ENCODE measurements at regions not wholly inside any gene's neighbourhood (a gene's known extent, or its start where the extent isn't known, plus 50 kb on each side); places are given as distances from the start of the nearest gene placed in this dataset.
"Not testable (repeated sequence)": the region's sequence is repeated elsewhere in the genome, so short reads cannot be mapped to it uniquely, and the experiment has no call there.

DNA sequence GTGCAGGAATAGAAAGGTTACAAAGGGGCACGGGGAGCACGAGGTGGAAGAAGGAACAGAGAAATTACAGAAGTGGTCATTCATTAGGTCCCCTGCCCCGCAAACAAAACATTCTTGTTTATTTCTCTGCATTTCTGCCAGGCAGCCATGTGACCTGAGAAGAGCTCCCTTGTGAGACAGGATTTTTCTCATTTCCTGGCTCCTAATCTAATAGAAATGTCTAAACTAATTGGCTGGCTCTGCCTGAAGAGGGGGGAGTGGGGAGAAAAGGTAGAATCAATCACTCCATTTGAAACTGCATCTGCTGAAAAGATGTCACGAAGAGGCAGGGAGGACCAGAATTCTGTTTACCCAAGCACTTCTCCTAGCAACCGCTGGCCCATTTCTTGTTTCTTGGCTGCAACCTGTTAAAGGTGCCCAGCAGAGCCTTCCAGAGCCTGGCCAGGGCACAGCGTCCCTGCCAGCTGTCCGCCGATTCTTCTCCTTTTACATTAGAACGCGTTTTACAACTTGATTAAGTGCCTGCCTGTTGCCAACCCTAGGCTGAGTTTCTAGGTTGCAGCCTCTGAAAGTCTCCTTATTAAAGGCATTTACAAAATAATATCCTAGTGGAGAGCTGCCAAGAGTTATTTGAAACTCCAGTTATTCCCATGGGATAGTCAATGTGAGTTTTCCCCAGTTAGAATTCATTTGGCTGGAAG lies 1227.6 kb downstream of the TYW1 start:
- no peak overlapping the region for H2BK5ac ChIP-seq (ENCODE audit: low read length)
- no peak overlapping the region for H3K4me2 ChIP-seq (ENCODE audit: low read length)
- no peak for DNase-seq
- H3K79me2 ChIP-seq (ENCODE audit: control insufficient read depth, insufficient read depth, low read length), result no peaks in the 10 kb centered on the region
- no peaks in the 10 kb centered on the region for H3K36me3 ChIP-seq (ENCODE audit: control insufficient read depth, insufficient read depth, low read length)
- H2AK5ac ChIP-seq (ENCODE audit: low read length), result no peak overlapping the region
- H3K56ac ChIP-seq (ENCODE audit: low read length), result no peak overlapping the region
- no CpG with 5 or more reads among the region's 10 CpGs for WGBS (ENCODE audit: extremely low coverage, insufficient coverage, low lambda C conversion rate)
- no peaks in the 10 kb centered on the region for H3K27me3 ChIP-seq (ENCODE audit: insufficient read depth, low read length, poor library complexity)
- no peak overlapping the region for H3K27ac ChIP-seq (ENCODE audit: low read depth, low read length)
- no peak overlapping the region for H2BK15ac ChIP-seq (replicated peaks; ENCODE audit: low read depth)
- H3K4ac ChIP-seq (ENCODE audit: low read depth, low read length), result no peak overlapping the region
- no peak overlapping the region for H3K9ac ChIP-seq (ENCODE audit: low read length)
- no peak overlapping the region for H4K5ac ChIP-seq (ENCODE audit: low read length)
- no peak overlapping the region for H3K23ac ChIP-seq (ENCODE audit: low read length)
- no peak overlapping the region for H3K4me3 ChIP-seq (ENCODE audit: low read length)
- no peaks in the 10 kb centered on the region for H3K79me1 ChIP-seq (ENCODE audit: low read length)
- H2BK120ac ChIP-seq (ENCODE audit: low read depth, low read length), result no peak overlapping the region
- H3K18ac ChIP-seq (ENCODE audit: low read length), result no peak overlapping the region
- H3K4me1 ChIP-seq (ENCODE audit: control insufficient read depth, low read depth, low read length), result no peaks in the 10 kb centered on the region
- H4K8ac ChIP-seq (ENCODE audit: low read depth, low read length), result no peak overlapping the region

DNA sequence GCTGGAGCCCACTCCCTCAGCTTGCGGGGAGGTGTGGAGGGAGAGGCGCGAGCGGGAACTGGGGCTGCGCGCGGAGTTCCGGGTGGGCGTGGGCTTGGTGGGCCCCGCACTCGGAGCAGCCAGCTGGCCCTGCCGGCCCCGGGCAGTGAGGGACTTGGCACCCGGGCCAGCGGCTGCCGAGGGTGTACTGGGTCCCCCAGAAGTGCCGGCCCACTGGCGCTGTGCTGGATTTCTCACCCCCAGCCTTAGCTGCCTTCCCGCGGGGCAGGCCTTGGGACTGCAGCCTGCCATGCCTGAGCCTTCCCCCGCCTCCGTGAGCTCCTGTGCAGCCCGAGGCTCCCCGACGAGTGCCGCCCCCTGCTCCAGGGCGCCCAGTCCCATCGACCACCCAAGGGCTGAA lies 1234.4 kb downstream of the TYW1 start:
- DNase-seq; H2BK15ac ChIP-seq (replicated peaks; ENCODE audit: low read depth); H3K4ac ChIP-seq (ENCODE audit: low read depth, low read length); H3K36me3 ChIP-seq (ENCODE audit: control insufficient read depth, insufficient read depth, low read length); H3K79me1 ChIP-seq (ENCODE audit: low read length); H3K4me1 ChIP-seq (ENCODE audit: control insufficient read depth, low read depth, low read length); H3K4me2 ChIP-seq (ENCODE audit: low read length); H2AK5ac ChIP-seq (ENCODE audit: low read length); H3K9ac ChIP-seq (ENCODE audit: low read length); H4K5ac ChIP-seq (ENCODE audit: low read length); H3K4me3 ChIP-seq (ENCODE audit: low read length); H3K27me3 ChIP-seq (ENCODE audit: insufficient read depth, low read length, poor library complexity); H2BK5ac ChIP-seq (ENCODE audit: low read length); H3K18ac ChIP-seq (ENCODE audit: low read length); H4K8ac ChIP-seq (ENCODE audit: low read depth, low read length); H2BK120ac ChIP-seq (ENCODE audit: low read depth, low read length); H3K23ac ChIP-seq (ENCODE audit: low read length); H3K56ac ChIP-seq (ENCODE audit: low read length); H3K79me2 ChIP-seq (ENCODE audit: control insufficient read depth, insufficient read depth, low read length); H3K27ac ChIP-seq (ENCODE audit: low read depth, low read length): not testable (repeated sequence)
- WGBS (ENCODE audit: extremely low coverage, insufficient coverage, low lambda C conversion rate), result no CpG with 5 or more reads among the region's 28 CpGs

DNA sequence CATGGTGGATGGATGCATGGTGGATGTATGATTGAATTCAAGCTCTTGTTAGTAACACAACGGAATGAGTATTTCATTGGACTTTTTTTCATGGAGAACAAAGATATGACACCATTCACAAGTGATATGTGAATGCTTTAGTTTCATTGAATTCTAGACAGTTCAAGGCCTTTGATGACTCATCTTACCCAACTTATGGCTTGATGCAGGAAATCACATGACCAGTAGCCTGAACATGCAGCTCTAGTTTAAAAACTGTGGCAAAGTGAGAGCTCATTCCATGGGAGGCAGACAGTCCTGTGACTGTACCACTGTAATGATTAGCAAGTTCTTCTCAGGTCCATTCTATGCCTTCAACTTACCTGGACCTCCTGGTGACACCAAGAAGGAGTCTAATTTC lies 1239.3 kb downstream of the TYW1 start:
- H4K5ac ChIP-seq (ENCODE audit: low read length), result no peak overlapping the region
- no CpG with 5 or more reads among the region's 1 CpG for WGBS (ENCODE audit: extremely low coverage, insufficient coverage, low lambda C conversion rate)
- no peak overlapping the region for H3K18ac ChIP-seq (ENCODE audit: low read length)
- no peaks in the 10 kb centered on the region for H3K4me1 ChIP-seq (ENCODE audit: control insufficient read depth, low read depth, low read length)
- no peaks in the 10 kb centered on the region for H3K79me2 ChIP-seq (ENCODE audit: control insufficient read depth, insufficient read depth, low read length)
- H2BK5ac ChIP-seq (ENCODE audit: low read length), result no peak overlapping the region
- no peak overlapping the region for H3K9ac ChIP-seq (ENCODE audit: low read length)
- no peaks in the 10 kb centered on the region for H3K79me1 ChIP-seq (ENCODE audit: low read length)
- H3K4me2 ChIP-seq (ENCODE audit: low read length), result no peak overlapping the region
- no peak overlapping the region for H3K56ac ChIP-seq (ENCODE audit: low read length)
- H2BK120ac ChIP-seq (ENCODE audit: low read depth, low read length), result no peak overlapping the region
- no peak overlapping the region for H3K4me3 ChIP-seq (ENCODE audit: low read length)
- no peak overlapping the region for H3K23ac ChIP-seq (ENCODE audit: low read length)
- no peak overlapping the region for H3K4ac ChIP-seq (ENCODE audit: low read depth, low read length)
- no peak overlapping the region for H2BK15ac ChIP-seq (replicated peaks; ENCODE audit: low read depth)
- H2AK5ac ChIP-seq (ENCODE audit: low read length), result no peak overlapping the region
- no peaks in the 10 kb centered on the region for H3K27me3 ChIP-seq (ENCODE audit: insufficient read depth, low read length, poor library complexity)
- DNase-seq, result no peak
- H4K8ac ChIP-seq (ENCODE audit: low read depth, low read length), result no peak overlapping the region
- no peaks in the 10 kb centered on the region for H3K36me3 ChIP-seq (ENCODE audit: control insufficient read depth, insufficient read depth, low read length)
- no peak overlapping the region for H3K27ac ChIP-seq (ENCODE audit: low read depth, low read length)

DNA sequence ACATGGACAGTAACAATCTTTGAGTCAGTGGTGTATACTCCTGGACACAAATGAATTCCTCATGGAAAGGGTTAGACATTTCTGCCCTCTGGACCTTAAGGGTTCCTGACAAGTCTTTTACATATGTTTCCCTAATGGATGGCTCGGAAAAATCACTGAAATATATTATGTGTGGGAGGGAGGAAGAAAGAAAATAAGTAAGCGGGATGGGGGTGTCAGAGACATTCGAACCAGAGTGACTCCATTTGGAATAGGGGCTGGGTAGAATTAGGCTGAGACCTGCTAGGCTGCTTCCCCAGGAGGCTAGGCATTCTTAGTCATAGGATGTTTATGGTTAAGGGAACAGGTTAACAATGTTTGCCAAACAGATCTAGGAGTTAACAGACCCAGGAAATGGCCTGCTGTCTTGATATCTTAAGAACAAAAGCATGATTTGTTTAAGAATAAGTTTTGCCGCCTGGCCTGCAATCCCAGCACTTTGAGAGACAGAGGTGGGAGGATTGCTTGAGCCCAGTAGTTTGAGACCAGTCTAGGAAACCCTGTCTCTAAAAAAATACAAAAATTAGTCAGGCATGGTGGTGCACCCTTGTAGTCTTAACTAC lies 1241.7 kb downstream of the TYW1 start:
- no CpG with 5 or more reads among the region's 4 CpGs for WGBS (ENCODE audit: extremely low coverage, insufficient coverage, low lambda C conversion rate)
- Histone ChIP-seq H3K4me1 (ENCODE audit: control insufficient read depth, low read depth, low read length) (no peaks in the 10 kb centered on the region), H2AK5ac (ENCODE audit: low read length) (no peak overlapping the region), H3K56ac (ENCODE audit: low read length) (no peak overlapping the region), H3K4me2 (ENCODE audit: low read length) (no peak overlapping the region), H3K9ac (ENCODE audit: low read length) (no peak overlapping the region), H3K4me3 (ENCODE audit: low read length) (no peak overlapping the region), H3K27ac (ENCODE audit: low read depth, low read length) (peak overlapping the region; percentile 54), H3K79me2 (ENCODE audit: control insufficient read depth, insufficient read depth, low read length) (no peaks in the 10 kb centered on the region), H2BK15ac (replicated peaks; ENCODE audit: low read depth) (peak overlapping the region; percentile 2), H3K23ac (ENCODE audit: low read length) (no peak overlapping the region), H3K18ac (ENCODE audit: low read length) (no peak overlapping the region), H4K8ac (ENCODE audit: low read depth, low read length) (no peak overlapping the region), H3K27me3 (ENCODE audit: insufficient read depth, low read length, poor library complexity) (no peaks in the 10 kb centered on the region), H3K36me3 (ENCODE audit: control insufficient read depth, insufficient read depth, low read length) (no peaks in the 10 kb centered on the region), H3K79me1 (ENCODE audit: low read length) (no peaks in the 10 kb centered on the region), H2BK5ac (ENCODE audit: low read length) (peak overlapping the region; percentile 59), H3K4ac (ENCODE audit: low read depth, low read length) (no peak overlapping the region), H2BK120ac (ENCODE audit: low read depth, low read length) (no peak overlapping the region), H4K5ac (ENCODE audit: low read length) (no peak overlapping the region)
- DNase-seq, result peak; percentile 74

DNA sequence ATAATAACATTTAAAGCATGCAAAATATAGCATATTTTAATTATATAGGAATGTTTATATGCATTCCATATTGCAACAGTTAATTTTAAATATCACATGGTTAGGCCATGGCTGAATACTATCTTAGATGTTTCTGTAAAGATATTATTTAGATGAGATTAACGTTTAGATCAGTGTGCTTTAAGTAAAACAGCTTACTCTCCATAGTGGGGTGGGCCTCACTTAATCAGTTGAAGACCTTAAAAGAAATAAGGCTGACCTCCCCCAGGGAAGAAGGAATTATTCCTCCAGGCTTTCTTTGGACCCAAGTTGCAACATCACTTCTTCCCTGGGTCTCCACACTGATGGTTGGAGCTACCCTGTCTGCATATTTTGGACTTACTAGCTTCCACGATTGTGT lies 1246.5 kb downstream of the TYW1 start:
- Histone ChIP-seq H3K4me1 (ENCODE audit: control insufficient read depth, low read depth, low read length) (peaks cover 2% of the 10 kb centered on the region), H2AK5ac (ENCODE audit: low read length) (no peak overlapping the region), H3K9ac (ENCODE audit: low read length) (no peak overlapping the region), H2BK15ac (replicated peaks; ENCODE audit: low read depth) (no peak overlapping the region), H3K79me1 (ENCODE audit: low read length) (no peaks in the 10 kb centered on the region), H4K5ac (ENCODE audit: low read length) (no peak overlapping the region), H4K8ac (ENCODE audit: low read depth, low read length) (no peak overlapping the region), H3K79me2 (ENCODE audit: control insufficient read depth, insufficient read depth, low read length) (no peaks in the 10 kb centered on the region), H3K4me2 (ENCODE audit: low read length) (no peak overlapping the region), H3K27me3 (ENCODE audit: insufficient read depth, low read length, poor library complexity) (no peaks in the 10 kb centered on the region), H3K56ac (ENCODE audit: low read length) (no peak overlapping the region), H3K4me3 (ENCODE audit: low read length) (no peak overlapping the region), H3K18ac (ENCODE audit: low read length) (no peak overlapping the region), H3K23ac (ENCODE audit: low read length) (no peak overlapping the region), H2BK5ac (ENCODE audit: low read length) (no peak overlapping the region), H2BK120ac (ENCODE audit: low read depth, low read length) (no peak overlapping the region), H3K27ac (ENCODE audit: low read depth, low read length) (no peak overlapping the region), H3K4ac (ENCODE audit: low read depth, low read length) (no peak overlapping the region), H3K36me3 (ENCODE audit: control insufficient read depth, insufficient read depth, low read length) (no peaks in the 10 kb centered on the region)
- no CpG with 5 or more reads among the region's 2 CpGs for WGBS (ENCODE audit: extremely low coverage, insufficient coverage, low lambda C conversion rate)
- no peak for DNase-seq

DNA sequence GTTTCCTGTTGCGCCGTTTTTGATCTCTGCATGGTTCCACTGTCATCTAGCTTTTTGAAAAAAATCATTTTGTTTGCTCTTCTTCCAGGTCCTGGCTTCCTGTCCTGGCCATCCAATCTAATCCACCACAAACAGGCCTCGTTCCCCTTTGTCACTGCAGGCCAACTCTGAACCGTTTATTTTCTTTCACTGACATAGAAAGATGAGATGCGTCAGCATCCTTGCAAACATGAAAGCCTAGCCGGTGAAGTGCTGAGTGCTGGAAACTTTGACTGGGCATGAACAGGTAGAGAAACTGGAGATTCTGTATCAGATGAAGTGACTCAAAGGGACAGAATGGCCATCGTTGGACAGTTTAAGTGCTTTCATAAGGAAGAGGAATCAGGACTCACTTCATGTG lies 1247.8 kb downstream of the TYW1 start:
- Histone ChIP-seq H3K79me1 (ENCODE audit: low read length) (no peaks in the 10 kb centered on the region), H3K79me2 (ENCODE audit: control insufficient read depth, insufficient read depth, low read length) (no peaks in the 10 kb centered on the region), H4K5ac (ENCODE audit: low read length) (no peak overlapping the region), H3K4ac (ENCODE audit: low read depth, low read length) (no peak overlapping the region), H2BK5ac (ENCODE audit: low read length) (no peak overlapping the region), H3K27ac (ENCODE audit: low read depth, low read length) (no peak overlapping the region), H3K27me3 (ENCODE audit: insufficient read depth, low read length, poor library complexity) (no peaks in the 10 kb centered on the region), H3K4me2 (ENCODE audit: low read length) (no peak overlapping the region), H3K56ac (ENCODE audit: low read length) (no peak overlapping the region), H3K36me3 (ENCODE audit: control insufficient read depth, insufficient read depth, low read length) (no peaks in the 10 kb centered on the region), H3K4me3 (ENCODE audit: low read length) (no peak overlapping the region), H3K4me1 (ENCODE audit: control insufficient read depth, low read depth, low read length) (peaks cover 2% of the 10 kb centered on the region), H4K8ac (ENCODE audit: low read depth, low read length) (no peak overlapping the region), H2AK5ac (ENCODE audit: low read length) (no peak overlapping the region), H3K9ac (ENCODE audit: low read length) (no peak overlapping the region), H2BK120ac (ENCODE audit: low read depth, low read length) (no peak overlapping the region), H3K18ac (ENCODE audit: low read length) (peak overlapping the region; percentile 18), H2BK15ac (replicated peaks; ENCODE audit: low read depth) (no peak overlapping the region), H3K23ac (ENCODE audit: low read length) (no peak overlapping the region)
- no peak for DNase-seq
- no CpG with 5 or more reads among the region's 7 CpGs for WGBS (ENCODE audit: extremely low coverage, insufficient coverage, low lambda C conversion rate)
